Progenitor cell of endocrine pancreas (in vitro differentiated cells): ENCODE measurements at regions not wholly inside any gene's neighbourhood (a gene's known extent, or its start where the extent isn't known, plus 50 kb on each side); places are given as distances from the start of the nearest gene placed in this dataset.
A peak's percentile ranks its signal among the peaks of the same experiment; 100 is the strongest.

Experiments
- DNase-seq: peaks from one replicate; pipeline ENCODE4 v3.0.0; 2021; ENCODE audit warnings: low spot score; ENCODE audit not compliant: unreplicated experiment
- H3K27ac Mint-ChIP-seq: 2 replicates; pipeline ENCODE4 v1.8.0; 2021; ENCODE audit warnings: mild to moderate bottlenecking, moderate library complexity, mixed read lengths
- H3K27me3 Mint-ChIP-seq: 2 replicates; pipeline ENCODE4 v1.8.0; 2021; ENCODE audit warnings: mixed read lengths
- H3K36me3 Mint-ChIP-seq: 2 replicates; pipeline ENCODE4 v1.8.0; 2022; ENCODE audit warnings: mixed read lengths; ENCODE audit not compliant: insufficient read depth
- H3K4me1 Mint-ChIP-seq: 2 replicates; pipeline ENCODE4 v1.8.0; 2021; ENCODE audit warnings: low read depth, mixed read lengths
- H3K4me3 Mint-ChIP-seq: 2 replicates; pipeline ENCODE4 v1.8.0; 2021; ENCODE audit warnings: low read depth, mild to moderate bottlenecking, moderate library complexity, mixed read lengths
- H3K9me3 Mint-ChIP-seq: 2 replicates; pipeline ENCODE4 v1.8.0; 2021; ENCODE audit warnings: low read depth, mixed read lengths
- TF ChIP-seq, protein P1 (sequence below): fragments of 200-600 bp; sonication (generic); IDR thresholded peaks from one replicate; pipeline ENCODE4 v1.5.0; 2021; ENCODE audit warnings: antibody characterized with exemption, mild to moderate bottlenecking; ENCODE audit not compliant: unreplicated experiment

DNA sequence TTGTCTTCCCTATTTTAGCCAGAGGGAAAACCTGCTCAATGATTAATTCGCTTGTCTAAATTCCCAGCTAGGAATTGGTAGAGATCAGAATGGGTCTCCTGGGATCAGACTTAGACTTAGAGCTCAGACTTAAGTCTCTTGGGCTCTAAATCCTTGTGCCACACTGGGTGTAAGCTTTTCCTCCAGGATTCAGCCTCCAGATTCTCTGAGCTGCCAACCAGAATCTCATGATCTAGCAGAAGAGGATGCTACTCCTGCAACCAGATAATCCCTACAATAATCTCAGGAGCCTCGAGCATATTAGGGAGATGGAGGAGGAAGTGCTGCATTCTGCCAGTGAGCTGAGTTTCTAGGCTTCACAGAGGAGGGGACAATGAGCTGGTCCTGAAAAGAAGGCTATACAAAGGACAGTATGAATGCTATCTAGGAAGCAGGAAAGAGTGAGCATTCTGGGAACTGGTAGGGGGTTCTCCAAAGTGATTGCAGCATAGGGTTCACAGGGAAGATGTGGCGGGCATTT lies 211.6 kb upstream of the SESN3 start:
- H3K4me1 Mint-ChIP-seq, result no peaks in the 10 kb centered on the region
- no peak overlapping the region for H3K4me3 Mint-ChIP-seq
- no peaks in the 10 kb centered on the region for H3K9me3 Mint-ChIP-seq
- H3K27ac Mint-ChIP-seq, result no peak overlapping the region
- H3K27me3 Mint-ChIP-seq, result peaks cover 3% of the 10 kb centered on the region
- DNase-seq, result no peak
- no peaks in the 10 kb centered on the region for H3K36me3 Mint-ChIP-seq
- TF ChIP-seq, protein P1, sequence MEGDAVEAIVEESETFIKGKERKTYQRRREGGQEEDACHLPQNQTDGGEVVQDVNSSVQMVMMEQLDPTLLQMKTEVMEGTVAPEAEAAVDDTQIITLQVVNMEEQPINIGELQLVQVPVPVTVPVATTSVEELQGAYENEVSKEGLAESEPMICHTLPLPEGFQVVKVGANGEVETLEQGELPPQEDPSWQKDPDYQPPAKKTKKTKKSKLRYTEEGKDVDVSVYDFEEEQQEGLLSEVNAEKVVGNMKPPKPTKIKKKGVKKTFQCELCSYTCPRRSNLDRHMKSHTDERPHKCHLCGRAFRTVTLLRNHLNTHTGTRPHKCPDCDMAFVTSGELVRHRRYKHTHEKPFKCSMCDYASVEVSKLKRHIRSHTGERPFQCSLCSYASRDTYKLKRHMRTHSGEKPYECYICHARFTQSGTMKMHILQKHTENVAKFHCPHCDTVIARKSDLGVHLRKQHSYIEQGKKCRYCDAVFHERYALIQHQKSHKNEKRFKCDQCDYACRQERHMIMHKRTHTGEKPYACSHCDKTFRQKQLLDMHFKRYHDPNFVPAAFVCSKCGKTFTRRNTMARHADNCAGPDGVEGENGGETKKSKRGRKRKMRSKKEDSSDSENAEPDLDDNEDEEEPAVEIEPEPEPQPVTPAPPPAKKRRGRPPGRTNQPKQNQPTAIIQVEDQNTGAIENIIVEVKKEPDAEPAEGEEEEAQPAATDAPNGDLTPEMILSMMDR, result no peak

DNA sequence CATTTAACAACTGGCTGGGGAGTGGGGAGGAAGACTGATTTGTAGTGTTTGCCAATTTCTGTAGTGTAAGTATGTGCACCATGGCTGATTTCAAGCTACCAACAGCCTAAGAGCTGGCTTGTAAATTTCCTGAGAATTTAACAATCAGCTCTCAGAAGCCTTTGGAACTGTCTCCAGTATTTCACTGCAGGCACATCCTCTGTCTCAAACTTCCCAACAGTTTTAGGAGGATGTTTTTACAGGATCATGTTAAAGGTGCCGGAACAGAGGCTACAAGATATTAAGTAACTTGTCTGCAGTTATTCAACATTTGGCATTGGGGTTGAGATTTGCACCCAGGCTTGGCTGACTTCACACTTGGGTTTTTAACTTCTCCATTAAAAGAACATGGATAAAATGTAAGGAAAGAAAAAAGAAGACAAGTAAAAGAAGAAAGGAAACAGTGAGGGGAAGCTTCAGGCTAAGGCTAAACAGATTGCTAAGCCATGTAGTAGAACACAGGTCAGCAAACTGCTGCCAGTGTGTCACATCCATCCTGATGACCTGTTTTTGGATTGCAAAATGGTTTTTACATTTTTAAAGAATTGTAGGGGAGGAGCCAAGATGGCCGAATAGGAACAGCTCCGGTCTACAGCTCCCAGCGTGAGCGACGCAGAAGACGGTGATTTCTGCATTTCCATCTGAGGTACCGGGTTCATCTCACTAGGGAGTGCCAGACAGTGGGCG lies 204.8 kb upstream of the SESN3 start:
- H3K36me3 Mint-ChIP-seq, result no peaks in the 10 kb centered on the region
- H3K4me1 Mint-ChIP-seq, result no peaks in the 10 kb centered on the region
- no peak for DNase-seq
- TF ChIP-seq, protein P1, result no peak
- H3K27ac Mint-ChIP-seq, result no peak overlapping the region
- H3K9me3 Mint-ChIP-seq, result no peaks in the 10 kb centered on the region
- H3K27me3 Mint-ChIP-seq, result peaks cover 3% of the 10 kb centered on the region
- H3K4me3 Mint-ChIP-seq, result peak overlapping the region; percentile 58

DNA sequence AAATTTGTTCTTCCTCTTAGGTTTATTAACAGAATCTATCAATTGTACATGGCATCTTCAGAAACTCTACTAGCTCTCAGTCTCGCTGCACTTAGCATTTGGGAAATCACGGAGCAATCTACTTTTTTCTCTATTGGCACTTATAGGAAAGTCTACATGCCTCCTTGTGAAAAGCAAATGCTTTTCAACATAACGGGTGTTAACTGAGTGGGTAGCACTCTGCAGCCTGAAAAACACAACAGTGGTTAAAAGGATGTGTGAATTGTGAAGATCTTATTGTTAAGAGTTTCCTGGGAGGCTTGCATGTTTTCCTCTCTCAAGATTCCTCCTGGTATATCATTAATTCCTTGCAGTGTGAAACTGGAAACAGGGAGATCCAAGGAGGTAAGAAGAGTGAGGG lies 204.2 kb upstream of the SESN3 start:
- no peak overlapping the region for H3K27ac Mint-ChIP-seq

DNA sequence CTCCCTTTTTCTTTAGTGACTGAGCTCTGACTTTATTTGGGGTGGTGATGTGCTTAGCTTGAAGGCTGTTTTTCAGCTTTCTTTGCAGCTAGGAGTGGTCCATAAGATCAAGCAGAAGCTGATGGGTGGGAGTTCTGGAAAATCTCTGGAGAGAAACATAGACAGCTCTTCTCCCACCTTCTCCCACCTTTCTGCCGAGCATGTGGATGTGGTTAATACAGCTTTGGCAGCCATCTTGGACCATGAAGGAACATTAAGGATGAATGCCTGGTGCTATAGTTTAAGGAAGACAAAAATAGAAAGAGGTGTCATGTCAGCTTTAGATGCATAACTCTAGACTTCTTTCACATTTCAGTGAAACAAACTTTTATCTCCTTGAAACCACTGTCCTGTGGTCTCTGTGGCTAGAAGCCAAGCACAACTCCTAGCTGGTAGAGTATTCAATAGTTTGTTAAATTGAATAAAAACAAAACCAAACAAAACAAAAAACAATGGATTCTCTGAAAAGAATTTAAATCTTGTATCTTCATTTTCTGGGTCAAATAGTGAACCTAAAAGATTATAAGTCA lies 203.6 kb upstream of the SESN3 start:
- Mint-ChIP-seq H3K4me1 (no peaks in the 10 kb centered on the region), H3K27me3 (peaks cover 3% of the 10 kb centered on the region), H3K27ac (no peak overlapping the region), H3K9me3 (no peaks in the 10 kb centered on the region), H3K36me3 (no peaks in the 10 kb centered on the region), H3K4me3 (no peak overlapping the region)
- TF ChIP-seq, protein P1, result no peak
- DNase-seq, result no peak

More for the DNA sequence above, 204.2 kb upstream of the SESN3 start:
- no peaks in the 10 kb centered on the region for H3K4me1 Mint-ChIP-seq
- H3K4me3 Mint-ChIP-seq, result no peak overlapping the region
- TF ChIP-seq, protein P1, result no peak
- H3K9me3 Mint-ChIP-seq, result no peaks in the 10 kb centered on the region
- DNase-seq, result no peak
- peaks cover 3% of the 10 kb centered on the region for H3K27me3 Mint-ChIP-seq
- no peaks in the 10 kb centered on the region for H3K36me3 Mint-ChIP-seq

DNA sequence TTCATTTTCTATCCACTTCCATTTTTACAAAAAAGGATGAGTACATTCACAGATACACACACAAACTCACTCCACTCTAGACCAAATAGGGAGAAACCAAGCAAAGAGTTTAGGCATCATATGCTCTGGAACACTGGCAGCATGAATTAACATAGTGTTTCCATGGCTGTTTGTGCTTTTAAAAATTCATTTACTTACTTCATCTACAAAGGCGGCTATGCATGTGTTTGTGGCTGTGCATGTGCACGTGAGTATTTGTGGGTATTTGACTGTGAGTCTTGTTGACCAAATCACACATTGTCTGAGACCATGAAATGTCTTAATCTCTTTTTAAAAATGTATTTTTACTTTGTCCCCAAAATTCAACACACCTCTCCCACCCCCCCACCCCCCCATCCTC lies 203.0 kb upstream of the SESN3 start:
- DNase-seq, result no peak
- peaks cover 3% of the 10 kb centered on the region for H3K27me3 Mint-ChIP-seq
- H3K4me1 Mint-ChIP-seq, result no peaks in the 10 kb centered on the region
- TF ChIP-seq, protein P1, result no peak
- H3K36me3 Mint-ChIP-seq, result no peaks in the 10 kb centered on the region
- H3K4me3 Mint-ChIP-seq, result no peak overlapping the region
- H3K9me3 Mint-ChIP-seq, result no peaks in the 10 kb centered on the region
- H3K27ac Mint-ChIP-seq, result no peak overlapping the region
